ENCODE measurements at regions not wholly inside any gene's neighbourhood (a gene's known extent, or its start where the extent isn't known, plus 50 kb on each side); places are given as distances from the start of the nearest gene placed in this dataset.

DNA sequence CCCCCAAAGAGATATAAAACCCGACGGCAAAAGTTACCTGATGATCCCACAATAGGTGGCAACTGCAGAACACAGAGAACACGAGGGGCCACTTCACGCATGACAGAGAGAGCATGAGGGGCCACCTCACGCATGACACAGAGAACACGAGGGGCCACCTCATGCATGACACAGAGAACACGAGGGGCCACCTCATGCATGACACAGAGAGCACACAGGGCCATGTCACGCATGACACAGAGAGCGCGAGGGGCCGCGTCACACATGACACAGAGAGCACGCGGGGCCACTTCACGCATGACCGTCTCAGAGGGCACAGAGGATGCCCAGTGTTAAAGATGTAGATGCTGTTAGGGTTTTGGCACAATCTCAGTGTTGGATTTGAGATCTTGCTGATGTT is 1359.5 kb downstream of the TBC1D22A start (continued):
- TF ChIP-seq GFI1B (tag by site-specific recombination; IDR thresholded peaks at IDR 0.05) (no peak), ZNF555 (tag by site-specific recombination; conservative IDR thresholded peaks at IDR 0.05) (no peak)
- TF ChIP-seq, protein P1, sequence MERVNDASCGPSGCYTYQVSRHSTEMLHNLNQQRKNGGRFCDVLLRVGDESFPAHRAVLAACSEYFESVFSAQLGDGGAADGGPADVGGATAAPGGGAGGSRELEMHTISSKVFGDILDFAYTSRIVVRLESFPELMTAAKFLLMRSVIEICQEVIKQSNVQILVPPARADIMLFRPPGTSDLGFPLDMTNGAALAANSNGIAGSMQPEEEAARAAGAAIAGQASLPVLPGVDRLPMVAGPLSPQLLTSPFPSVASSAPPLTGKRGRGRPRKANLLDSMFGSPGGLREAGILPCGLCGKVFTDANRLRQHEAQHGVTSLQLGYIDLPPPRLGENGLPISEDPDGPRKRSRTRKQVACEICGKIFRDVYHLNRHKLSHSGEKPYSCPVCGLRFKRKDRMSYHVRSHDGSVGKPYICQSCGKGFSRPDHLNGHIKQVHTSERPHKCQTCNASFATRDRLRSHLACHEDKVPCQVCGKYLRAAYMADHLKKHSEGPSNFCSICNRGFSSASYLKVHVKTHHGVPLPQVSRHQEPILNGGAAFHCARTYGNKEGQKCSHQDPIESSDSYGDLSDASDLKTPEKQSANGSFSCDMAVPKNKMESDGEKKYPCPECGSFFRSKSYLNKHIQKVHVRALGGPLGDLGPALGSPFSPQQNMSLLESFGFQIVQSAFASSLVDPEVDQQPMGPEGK (tag by site-specific recombination; IDR thresholded peaks at IDR 0.05): no peak
- TF ChIP-seq, protein P2, sequence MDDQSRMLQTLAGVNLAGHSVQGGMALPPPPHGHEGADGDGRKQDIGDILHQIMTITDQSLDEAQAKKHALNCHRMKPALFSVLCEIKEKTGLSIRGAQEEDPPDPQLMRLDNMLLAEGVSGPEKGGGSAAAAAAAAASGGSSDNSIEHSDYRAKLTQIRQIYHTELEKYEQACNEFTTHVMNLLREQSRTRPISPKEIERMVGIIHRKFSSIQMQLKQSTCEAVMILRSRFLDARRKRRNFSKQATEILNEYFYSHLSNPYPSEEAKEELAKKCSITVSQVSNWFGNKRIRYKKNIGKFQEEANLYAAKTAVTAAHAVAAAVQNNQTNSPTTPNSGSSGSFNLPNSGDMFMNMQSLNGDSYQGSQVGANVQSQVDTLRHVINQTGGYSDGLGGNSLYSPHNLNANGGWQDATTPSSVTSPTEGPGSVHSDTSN (CRISPR knock-in tag; IDR thresholded peaks at IDR 0.05): no peak

- Histone ChIP-seq H3K4me3 (ENCODE audit: low read depth, low read length) (no peak overlapping the region), H3K4me1 (ENCODE audit: control insufficient read depth, insufficient read depth, low read length) (no peaks in the 10 kb centered on the region), H3K9me3 (ENCODE audit: control insufficient read depth, insufficient read depth, low read depth, low read length) (no peaks in the 10 kb centered on the region), H3K36me3 (ENCODE audit: control insufficient read depth in 2 of 2, insufficient read depth in 1 of 2, low read length in 2 of 2) (no peaks in the 10 kb centered on the region), H3K27ac (ENCODE audit: extremely low read depth, low read depth, low read length) (no peak overlapping the region)
- TF ChIP-seq, protein P3, sequence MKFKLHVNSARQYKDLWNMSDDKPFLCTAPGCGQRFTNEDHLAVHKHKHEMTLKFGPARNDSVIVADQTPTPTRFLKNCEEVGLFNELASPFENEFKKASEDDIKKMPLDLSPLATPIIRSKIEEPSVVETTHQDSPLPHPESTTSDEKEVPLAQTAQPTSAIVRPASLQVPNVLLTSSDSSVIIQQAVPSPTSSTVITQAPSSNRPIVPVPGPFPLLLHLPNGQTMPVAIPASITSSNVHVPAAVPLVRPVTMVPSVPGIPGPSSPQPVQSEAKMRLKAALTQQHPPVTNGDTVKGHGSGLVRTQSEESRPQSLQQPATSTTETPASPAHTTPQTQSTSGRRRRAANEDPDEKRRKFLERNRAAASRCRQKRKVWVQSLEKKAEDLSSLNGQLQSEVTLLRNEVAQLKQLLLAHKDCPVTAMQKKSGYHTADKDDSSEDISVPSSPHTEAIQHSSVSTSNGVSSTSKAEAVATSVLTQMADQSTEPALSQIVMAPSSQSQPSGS (tag by site-specific recombination; IDR thresholded peaks at IDR 0.05; ENCODE audit: low read depth): no peak
- TF ChIP-seq, protein P4, sequence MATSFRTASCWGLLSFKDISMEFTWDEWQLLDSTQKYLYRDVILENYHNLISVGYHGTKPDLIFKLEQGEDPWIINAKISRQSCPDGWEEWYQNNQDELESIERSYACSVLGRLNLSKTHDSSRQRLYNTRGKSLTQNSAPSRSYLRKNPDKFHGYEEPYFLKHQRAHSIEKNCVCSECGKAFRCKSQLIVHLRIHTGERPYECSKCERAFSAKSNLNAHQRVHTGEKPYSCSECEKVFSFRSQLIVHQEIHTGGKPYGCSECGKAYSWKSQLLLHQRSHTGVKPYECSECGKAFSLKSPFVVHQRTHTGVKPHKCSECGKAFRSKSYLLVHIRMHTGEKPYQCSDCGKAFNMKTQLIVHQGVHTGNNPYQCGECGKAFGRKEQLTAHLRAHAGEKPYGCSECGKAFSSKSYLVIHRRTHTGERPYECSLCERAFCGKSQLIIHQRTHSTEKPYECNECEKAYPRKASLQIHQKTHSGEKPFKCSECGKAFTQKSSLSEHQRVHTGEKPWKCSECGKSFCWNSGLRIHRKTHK (tag by site-specific recombination; IDR thresholded peaks at IDR 0.05): no peak
- TF ChIP-seq ZNF391 (tag by site-specific recombination; IDR thresholded peaks at IDR 0.05; ENCODE audit: borderline replicate concordance, low read depth) (no peak), ZBTB7A (tag by site-specific recombination; IDR thresholded peaks at IDR 0.05; ENCODE audit: low read depth) (no peak), ZNF335 (tag by site-specific recombination; conservative IDR thresholded peaks at IDR 0.05) (no peak), ZNF169 (tag by site-specific recombination; IDR thresholded peaks at IDR 0.05) (no peak), ZNF223 (tag by site-specific recombination; IDR thresholded peaks at IDR 0.05) (no peak), ZNF664 (tag by site-specific recombination; IDR thresholded peaks at IDR 0.05) (no peak), KLF9 (tag by site-specific recombination; IDR thresholded peaks at IDR 0.05; ENCODE audit: low read depth) (no peak), MEIS1 (CRISPR knock-in tag; IDR thresholded peaks at IDR 0.05; ENCODE audit: borderline replicate concordance) (no peak), HOXC10 (CRISPR knock-in tag; IDR thresholded peaks at IDR 0.05) (no peak), ZEB2 (tag by site-specific recombination; IDR thresholded peaks at IDR 0.05) (no peak), ZNF157 (tag by site-specific recombination; IDR thresholded peaks at IDR 0.05) (no peak), AEBP2 (tag by site-specific recombination; IDR thresholded peaks at IDR 0.05; ENCODE audit: borderline replicate concordance) (no peak), ZNF629 (tag by site-specific recombination; IDR thresholded peaks at IDR 0.05) (no peak), ZSCAN16 (tag by site-specific recombination; IDR thresholded peaks at IDR 0.05) (no peak)
- TF ChIP-seq, protein P5, sequence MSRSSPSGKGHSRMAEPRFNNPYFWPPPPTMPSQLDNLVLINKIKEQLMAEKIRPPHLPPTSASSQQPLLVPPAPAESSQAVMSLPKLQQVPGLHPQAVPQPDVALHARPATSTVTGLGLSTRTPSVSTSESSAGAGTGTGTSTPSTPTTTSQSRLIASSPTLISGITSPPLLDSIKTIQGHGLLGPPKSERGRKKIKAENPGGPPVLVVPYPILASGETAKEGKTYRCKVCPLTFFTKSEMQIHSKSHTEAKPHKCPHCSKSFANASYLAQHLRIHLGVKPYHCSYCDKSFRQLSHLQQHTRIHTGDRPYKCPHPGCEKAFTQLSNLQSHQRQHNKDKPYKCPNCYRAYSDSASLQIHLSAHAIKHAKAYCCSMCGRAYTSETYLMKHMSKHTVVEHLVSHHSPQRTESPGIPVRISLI (tag by site-specific recombination; IDR thresholded peaks at IDR 0.05): no peak
- ChIA-PET POLR2A (no interaction called here), CTCF (no interaction called here)
Measured at GRCh38 chr22:48118654-48119053, 1356.2 kb downstream of the TBC1D22A start.
